ENCODE measurements at regions not wholly inside any gene's neighbourhood (a gene's known extent, or its start where the extent isn't known, plus 50 kb on each side); places are given as distances from the start of the nearest gene placed in this dataset.

DNA sequence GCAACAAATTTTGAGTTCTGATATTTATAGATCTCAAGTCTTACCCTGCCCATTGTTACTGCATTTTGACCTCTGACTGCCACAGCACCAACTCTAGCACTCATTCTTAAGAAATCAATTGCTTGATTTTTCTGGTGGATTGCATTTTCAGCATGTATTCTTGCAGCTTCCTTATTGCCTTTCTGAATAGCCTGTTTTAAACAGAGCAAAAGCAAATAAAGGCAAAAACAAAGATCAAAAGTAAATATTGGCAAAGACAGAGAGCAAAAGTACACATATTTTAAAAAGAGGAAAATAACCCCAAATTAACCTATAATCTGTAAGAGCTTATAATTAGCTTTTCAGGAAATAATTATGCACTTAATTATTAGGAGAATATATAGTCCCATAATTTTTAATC is 129.4 kb upstream of the TENT5D start:
- TF ChIP-seq CTCF (IDR thresholded peaks at IDR 0.05) (no peak), POLR2AphosphoS5 (IDR thresholded peaks at IDR 0.05) (no peak), EP300 (IDR thresholded peaks at IDR 0.05) (no peak), POLR2A (IDR thresholded peaks at IDR 0.05) (no peak)

All from stomach (tissue), 4 donors.